DMS79 treated with DMSO at 0.1 percent for 48 hours (cell line): ENCODE measurements at regions not wholly inside any gene's neighbourhood (a gene's known extent, or its start where the extent isn't known, plus 50 kb on each side); places are given as distances from the start of the nearest gene placed in this dataset.
"Not testable (repeated sequence)": the region's sequence is repeated elsewhere in the genome, so short reads cannot be mapped to it uniquely, and the experiment has no call there.

Experiments used
- DNase-seq: peaks from one replicate; lab custom pipeline; 2025; lab: John Stamatoyannopoulos, UW

- peak; percentile 15 for DNase-seq
Measured at GRCh38 chr3:180743813-180744590, 64.7 kb upstream of the CCDC39 start.

DNA sequence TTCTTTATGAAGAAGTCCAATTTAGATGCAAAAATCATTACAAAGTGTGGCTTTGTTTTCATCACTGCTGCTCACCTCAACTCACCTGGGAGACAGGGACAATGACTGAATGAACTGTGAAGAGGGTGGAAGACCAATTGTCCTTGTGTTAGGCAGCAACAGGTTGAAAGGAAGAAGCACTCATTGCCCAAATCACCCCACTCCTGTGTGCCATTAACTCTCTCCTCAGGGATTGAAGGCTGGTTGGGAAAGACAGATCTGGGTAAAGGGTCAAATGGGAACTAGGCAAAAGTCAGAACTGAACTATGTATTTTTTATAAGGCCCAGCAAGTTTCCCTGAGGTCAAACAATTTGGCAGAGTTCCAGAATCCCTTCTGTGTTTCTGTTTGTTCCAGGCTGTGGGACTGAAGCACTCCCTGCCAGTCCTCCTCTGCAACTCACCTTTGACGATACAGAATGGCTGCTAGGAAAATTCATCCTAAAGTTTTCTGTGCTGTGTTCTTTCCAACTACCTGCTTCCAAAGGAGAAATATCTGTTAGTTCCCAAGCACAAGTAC is 68.6 kb upstream of the CCDC39 start:
- DNase-seq: no peak

- DNase-seq: no peak
Measured at GRCh38 chr3:180749322-180749721, 70.0 kb upstream of the CCDC39 start.

- DNase-seq: no peak
Measured at GRCh38 chr3:180749796-180750195, 70.5 kb upstream of the CCDC39 start.

DNA sequence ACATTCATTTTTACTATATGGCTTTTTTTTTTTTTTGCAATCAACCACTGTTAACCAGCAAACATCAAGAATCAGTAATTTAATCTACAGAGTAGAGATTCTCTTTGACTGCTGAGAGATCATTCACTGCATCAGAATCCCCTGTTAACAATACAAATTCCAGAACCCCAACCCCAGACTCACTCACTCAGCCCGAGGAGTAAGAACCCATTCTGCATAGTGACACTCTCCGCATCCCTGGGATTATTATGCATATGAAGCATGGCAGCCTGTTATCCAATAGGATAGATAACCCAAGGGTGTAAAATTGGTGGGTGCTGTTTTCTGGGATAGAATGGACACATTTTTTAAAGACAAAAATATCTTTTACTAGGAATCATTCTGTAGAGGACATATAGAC is 76.3 kb upstream of the CCDC39 start:
- DNase-seq: no peak

- DNase-seq: no peak
Measured at GRCh38 chr3:180762866-180763265, 83.6 kb upstream of the CCDC39 start.

DNA sequence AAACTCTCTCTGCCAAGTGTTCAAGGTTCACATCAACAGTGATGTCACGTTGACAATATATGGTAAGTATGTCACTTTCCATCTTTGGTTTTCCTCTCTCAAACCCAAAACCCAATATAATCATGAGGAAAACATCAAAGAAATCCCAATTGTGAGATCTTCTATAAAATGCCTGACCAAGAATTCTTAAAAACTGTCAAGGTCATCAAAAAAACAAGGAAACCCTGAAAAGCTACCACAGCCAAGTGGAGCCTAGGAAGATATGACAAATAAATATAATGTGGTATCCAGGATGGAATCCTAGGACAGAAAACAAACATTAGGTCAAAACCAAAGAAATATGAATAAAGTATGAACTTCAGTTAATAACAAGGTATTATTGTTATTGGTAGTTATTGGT is 85.2 kb upstream of the CCDC39 start:
- no peak for DNase-seq

DNA sequence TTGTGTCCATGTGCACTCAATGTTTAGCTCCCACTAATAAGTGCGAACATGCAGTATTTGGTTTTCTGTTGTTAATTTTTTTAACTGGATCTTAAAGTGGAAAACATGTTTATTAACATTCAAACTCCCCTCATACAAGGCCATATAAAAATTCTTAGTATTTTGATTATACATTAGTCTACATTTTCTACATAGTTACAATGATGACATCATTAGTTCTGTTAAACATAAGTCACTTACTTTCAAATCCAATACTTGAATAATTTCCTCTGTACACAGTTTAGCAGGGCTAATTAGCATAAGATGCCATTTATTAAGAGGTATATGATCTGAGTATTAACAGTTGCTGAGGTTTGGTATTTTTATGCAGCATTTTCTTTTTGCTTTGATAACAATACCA is 91.3 kb upstream of the CCDC39 start:
- DNase-seq: no peak

GRCh38 chr3:180776433-180776832 is 97.1 kb upstream of the CCDC39 start:
- DNase-seq: no peak

- DNase-seq: no peak
Measured at GRCh38 chr3:180782195-180782984, 103.1 kb upstream of the CCDC39 start.

GRCh38 chr3:180786227-180786626 is 106.9 kb upstream of the CCDC39 start:
- DNase-seq: not testable (repeated sequence)

GRCh38 chr3:180789774-180790173 is 110.5 kb upstream of the CCDC39 start:
- no peak for DNase-seq

- DNase-seq: no peak
Measured at GRCh38 chr3:180798197-180798596, 114.3 kb upstream of the FXR1 start.

GRCh38 chr3:180802837-180803236 is 109.6 kb upstream of the FXR1 start:
- DNase-seq: peak; percentile 17

- no peak for DNase-seq
Measured at GRCh38 chr3:180804916-180805315, 107.6 kb upstream of the FXR1 start.

GRCh38 chr3:180808823-180809575 is 103.5 kb upstream of the FXR1 start:
- DNase-seq: no peak

- DNase-seq: no peak
Measured at GRCh38 chr3:180820400-180820799, 92.1 kb upstream of the FXR1 start.

- DNase-seq: no peak
Measured at GRCh38 chr3:180825964-180826363, 86.5 kb upstream of the FXR1 start.

DNA sequence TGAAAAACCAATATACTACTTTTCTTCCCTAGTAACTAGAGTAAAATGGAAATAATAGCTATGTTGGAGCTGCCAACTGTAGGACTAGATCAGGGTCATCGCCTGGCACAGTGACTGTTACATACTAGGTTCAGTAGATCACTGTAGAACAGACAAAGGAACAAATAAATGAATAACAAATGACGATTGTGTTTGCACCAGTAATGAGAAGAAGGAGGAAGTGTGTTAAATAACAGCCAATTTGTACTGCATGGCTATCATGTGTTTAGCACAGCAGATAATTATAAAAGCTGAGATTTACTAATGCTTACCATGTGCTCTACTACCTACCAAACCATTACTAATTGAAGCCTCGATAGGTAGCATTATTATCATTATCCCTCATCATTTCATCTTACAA is 85.3 kb upstream of the FXR1 start:
- DNase-seq: no peak

- DNase-seq: no peak
Measured at GRCh38 chr3:180828001-180828720, 84.3 kb upstream of the FXR1 start.

DNA sequence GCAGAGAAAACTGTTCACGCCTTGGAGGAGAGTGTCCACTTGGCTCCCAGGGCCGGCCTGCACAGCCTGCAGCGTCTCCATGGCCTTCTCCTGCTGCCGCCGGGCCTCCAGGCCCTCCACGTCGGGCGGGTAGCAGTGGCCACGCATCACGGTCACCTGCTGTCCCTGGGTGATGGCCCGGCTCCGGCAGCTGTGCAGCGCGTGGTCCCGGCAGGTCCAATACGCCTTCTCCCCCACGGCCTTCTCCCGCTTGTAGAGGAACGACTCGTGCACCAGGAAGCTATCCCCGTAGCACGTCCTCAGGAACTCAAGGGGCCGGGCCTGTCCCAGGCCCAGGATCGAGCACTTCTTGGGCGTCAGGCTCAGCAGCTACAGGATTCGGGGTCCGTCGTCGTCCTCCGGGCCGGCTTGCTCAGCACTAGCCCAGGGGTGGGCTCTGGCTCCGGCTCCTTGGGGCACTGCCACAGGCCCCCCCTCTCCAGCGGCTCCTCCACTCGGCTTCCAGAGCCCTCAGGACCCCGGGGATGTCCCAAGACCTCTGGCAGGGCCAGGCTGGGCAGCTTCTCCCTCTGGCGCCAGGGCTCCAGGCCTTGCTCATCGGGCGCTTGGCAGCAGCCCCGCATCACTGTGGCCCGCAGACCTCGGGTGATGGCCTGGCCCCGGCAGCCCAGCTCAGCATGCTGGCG is 83.6 kb upstream of the FXR1 start:
- DNase-seq: no peak
